LNCAP (cell line): ENCODE measurements at regions not wholly inside any gene's neighbourhood (a gene's known extent, or its start where the extent isn't known, plus 50 kb on each side); places are given as distances from the start of the nearest gene placed in this dataset.

Source experiments
- TF ChIP-seq, protein P1 (sequence below): fragments of 450-650 bp; IDR thresholded peaks from 2 replicates; pipeline ENCODE4 v1.5.1; 2017; ENCODE audit warnings: mild to moderate bottlenecking

DNA sequence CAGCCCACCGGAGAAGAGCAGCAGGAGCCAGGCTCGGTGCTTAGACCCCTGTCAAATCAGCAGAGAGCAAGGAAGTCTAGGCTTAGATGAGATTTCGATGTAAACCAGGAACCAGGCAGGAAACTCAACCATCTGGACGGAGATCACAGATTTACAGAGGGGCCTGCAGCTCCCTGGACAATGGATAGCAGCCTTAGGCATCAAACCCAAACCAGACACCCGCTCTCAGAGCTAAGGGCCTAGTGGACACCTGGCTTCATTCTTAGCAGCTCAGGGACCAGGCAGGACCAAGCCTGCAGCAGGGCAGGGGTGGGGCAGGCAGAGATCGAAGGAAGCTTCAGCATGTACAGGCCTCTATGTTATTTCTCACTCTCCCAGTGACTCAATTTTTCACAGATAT, 127.8 kb upstream of the FMN2 start:
- TF ChIP-seq, protein P1, sequence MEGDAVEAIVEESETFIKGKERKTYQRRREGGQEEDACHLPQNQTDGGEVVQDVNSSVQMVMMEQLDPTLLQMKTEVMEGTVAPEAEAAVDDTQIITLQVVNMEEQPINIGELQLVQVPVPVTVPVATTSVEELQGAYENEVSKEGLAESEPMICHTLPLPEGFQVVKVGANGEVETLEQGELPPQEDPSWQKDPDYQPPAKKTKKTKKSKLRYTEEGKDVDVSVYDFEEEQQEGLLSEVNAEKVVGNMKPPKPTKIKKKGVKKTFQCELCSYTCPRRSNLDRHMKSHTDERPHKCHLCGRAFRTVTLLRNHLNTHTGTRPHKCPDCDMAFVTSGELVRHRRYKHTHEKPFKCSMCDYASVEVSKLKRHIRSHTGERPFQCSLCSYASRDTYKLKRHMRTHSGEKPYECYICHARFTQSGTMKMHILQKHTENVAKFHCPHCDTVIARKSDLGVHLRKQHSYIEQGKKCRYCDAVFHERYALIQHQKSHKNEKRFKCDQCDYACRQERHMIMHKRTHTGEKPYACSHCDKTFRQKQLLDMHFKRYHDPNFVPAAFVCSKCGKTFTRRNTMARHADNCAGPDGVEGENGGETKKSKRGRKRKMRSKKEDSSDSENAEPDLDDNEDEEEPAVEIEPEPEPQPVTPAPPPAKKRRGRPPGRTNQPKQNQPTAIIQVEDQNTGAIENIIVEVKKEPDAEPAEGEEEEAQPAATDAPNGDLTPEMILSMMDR = no peak

DNA sequence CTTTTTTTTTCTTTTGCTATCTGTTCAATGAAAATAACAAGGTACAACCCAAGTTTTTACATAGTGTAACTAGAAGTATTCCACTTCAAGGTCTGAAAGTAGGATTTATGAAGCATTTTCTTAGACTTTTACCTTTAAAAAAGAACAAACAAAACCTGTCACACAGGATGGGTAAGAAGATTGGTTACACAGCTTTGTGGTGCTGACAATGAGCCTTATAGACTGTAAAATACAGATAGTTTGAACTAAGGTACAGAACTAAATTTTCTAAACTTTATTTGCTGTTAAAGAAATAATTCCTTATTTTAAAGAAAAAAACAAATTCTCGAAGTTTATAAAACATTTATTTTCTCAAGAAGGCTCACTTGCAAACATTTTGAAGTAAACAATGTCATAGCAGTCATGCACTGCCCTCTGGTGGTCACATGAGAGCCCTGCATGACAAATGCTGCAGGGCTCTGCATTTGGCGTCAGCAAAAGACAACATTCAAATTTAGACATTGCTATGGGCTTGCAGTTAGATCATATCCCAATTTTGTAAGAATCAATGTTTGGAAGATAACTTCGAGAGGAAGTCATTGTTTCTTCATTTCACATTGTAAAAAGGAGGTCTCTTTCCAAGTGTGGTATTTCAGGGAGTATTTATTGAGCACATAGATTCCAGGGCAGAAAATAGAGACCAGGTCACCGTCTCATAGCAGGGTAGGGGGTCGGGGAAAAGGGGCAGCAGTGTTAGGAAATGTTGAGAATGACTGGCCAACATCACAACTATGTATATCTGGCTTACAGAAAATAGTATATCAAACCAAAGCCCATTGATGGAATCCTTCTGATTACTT, 115.3 kb upstream of the FMN2 start:
- TF ChIP-seq, protein P1 = peak; percentile 100

DNA sequence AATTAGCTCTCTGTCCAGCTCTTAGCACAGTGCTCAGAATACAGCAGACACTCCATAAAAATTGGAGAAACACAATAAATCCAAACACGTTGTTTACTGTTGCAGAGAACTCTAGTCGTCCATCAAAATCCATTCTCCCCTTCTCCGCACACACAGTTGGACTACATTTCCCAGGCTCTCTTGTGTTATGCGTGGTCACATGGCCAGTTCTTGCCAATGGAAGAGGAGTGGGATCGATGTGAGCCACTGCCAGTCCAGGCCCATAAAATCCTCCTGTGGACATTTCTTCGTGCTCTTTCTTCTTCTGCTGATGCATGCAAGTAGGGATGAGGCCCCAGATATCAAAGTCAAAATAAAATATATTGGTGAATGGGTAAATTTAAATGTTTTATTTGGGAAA, 114.3 kb upstream of the FMN2 start:
- TF ChIP-seq, protein P1 = no peak

DNA sequence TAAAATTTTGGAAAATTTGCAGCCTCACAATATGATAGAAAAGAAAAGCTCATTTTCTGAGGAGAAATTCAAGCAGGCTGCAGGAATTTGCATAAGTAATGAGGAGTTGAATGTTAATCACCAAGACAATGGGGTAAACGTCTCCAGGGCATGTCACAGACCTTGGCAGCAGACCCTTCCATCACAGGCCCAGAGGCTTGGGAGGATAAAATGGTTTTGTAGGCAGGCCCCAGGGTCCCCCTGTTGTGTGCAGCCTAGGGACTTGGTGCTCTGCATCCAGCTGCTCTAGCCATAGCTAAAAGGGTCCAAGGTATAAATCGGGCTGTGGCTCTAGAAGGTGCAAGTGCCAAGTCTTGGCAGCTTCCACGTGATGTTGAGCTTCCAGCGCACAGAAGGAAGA, 112.2 kb upstream of the FMN2 start:
- TF ChIP-seq, protein P1 = no peak

DNA sequence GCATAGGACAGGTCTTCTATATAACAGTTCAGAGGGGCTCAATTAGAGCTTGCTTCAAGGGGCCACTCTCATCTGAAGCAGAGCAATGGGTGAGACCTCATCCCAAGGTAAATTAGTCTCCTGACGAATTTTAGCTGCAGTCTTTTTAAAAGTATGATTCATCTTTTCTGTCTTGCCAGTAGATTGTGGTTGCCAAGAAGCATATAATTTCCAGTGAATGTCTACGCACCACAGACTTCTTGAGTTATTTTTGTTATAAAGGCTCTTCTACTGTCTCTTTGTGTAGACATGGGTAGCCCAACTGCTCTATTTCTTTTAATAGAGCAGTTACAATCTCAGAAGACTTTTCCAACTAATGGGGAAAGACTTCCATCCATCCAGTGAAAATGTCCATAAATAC, 108.9 kb upstream of the FMN2 start:
- TF ChIP-seq, protein P1 = no peak

DNA sequence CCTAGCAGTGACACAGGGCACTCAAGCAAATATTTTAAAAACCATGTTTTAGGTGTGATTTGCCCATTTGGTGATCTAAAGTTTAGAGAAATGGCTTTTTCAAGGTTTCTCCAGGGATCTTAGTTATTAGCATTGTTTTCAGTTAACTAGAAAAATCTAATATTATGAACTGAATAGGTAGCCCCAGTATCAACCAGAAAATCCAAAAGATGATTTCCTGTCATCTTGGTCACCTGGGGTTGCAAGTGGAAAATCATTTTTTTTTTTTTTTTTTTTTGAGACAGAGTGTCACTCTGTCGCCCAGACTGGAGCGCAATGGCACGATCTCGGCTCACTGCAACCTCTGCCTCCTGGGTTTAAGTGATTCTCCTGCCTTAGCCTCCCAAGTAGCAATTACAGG, 106.6 kb upstream of the FMN2 start:
- TF ChIP-seq, protein P1 = no peak

DNA sequence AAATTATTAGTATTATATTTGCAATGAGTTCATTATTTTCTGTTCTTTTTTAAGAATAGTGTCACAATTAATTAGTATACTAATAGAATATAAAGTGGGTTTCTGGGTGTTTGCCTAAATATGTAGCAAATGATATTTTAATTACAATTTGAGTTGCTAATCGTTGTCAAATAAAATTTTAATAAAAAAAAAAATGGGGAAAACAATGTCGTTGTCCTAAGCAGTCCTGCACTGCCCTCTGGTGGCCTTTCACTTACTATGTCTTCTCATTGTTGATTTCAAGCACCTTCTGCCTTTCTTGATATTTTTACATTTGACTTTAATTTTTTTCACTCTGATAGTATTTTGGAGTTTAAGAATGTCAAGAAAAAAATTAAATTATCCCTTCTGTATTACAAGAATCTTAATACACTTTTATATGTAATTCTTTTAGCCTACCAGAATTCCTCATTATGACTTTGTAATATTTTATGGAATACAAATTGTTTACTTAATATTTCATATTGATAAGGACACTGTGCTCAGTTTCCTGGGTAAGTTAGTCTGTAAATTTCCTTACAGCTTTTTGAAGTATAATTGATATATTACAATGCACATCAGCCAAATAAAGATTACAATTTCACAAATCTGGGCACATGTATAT, 104.5 kb upstream of the FMN2 start:
- TF ChIP-seq, protein P1 = peak; percentile 90
